ENCODE measurements at regions not wholly inside any gene's neighbourhood (a gene's known extent, or its start where the extent isn't known, plus 50 kb on each side); places are given as distances from the start of the nearest gene placed in this dataset.
"Not testable (repeated sequence)": the region's sequence is repeated elsewhere in the genome, so short reads cannot be mapped to it uniquely, and the experiment has no call there.

DNA sequence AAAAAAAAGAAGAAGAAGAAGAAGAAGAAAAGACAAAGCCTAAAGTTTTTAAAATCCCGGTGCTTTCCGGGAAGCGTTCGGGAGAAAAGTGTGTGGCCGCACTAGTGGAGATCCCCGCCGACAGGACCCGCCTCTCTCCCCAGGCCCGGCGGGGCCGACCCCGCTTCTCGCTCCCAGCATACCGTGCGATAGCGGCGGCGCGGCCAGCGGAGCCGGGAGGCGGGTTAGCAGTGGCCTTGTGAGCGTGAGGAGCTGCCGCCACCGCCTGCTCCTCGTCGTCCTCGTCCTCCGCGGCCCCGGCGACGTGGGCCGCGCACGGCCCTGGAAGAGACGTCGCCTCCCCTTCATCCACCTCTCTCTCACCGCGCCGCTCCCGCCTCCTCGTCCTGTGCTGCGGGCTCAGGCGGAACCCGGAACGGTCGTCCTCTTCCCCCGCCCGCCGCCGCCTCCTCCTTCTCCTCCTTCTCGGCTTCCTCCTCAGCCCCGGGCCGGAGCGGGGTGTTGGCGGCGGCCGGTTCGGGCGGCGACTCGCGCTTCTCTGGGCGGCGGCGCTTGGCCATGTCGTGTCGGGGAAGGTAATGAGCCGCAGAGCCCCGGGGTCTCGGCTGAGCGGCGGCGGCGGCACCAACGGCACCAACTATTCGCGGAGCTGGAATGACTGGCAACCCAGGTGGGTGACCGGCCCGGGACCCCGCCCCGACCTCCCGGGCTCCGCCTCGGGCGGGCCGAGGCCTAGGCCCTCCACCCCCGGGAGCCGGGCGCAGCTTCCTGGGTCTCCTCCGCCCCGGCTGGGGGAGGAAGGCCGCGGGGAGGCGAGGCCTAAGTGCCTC, 62.6 kb upstream of the CDR2 start:
- DNase-seq = peak; percentile 41 to 80 (median 64)

DNA sequence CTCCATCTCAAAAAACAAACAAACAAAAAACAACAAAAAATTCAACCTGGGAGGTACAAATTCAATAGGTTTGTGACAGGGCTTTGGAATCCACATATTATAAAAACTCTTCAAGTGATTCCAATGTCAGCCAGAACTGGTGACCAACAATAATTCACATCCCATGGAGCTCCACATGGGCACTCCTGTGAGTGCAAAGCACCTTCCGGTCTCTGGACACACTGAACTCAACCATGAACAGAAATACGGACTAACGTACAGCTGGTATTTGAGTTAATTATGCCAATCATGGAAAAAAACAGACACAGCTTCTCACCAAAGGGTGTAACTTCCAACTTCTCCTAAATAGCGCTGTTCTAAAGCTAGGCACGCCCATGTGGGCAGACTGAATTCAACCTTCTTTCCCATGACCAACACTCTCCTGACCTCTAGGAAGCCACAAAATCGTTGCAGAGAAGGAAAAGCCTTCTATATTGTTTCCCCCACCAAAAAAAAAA, 62.0 kb upstream of the CDR2 start:
- DNase-seq = not testable (repeated sequence)

DNA sequence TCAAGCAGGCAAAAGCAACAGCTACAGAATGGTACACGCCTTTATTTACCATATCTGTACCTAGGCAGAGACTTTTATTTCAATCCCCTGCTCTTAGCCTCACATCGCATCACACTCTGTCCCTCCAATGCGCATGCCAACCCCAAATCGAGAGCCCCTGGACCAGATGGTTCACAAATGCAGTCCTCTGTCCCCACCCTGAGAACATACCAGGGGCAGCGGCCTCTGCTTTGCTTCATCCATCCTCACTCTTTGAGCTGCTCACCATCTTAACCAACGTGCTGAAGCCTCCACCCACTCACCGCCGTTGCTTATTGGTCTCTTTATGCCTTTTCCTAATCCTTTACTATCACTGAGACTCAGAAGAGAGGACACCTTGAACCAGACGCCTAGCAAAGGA, 56.9 kb upstream of the CDR2 start:
- not testable (repeated sequence) for DNase-seq

DNA sequence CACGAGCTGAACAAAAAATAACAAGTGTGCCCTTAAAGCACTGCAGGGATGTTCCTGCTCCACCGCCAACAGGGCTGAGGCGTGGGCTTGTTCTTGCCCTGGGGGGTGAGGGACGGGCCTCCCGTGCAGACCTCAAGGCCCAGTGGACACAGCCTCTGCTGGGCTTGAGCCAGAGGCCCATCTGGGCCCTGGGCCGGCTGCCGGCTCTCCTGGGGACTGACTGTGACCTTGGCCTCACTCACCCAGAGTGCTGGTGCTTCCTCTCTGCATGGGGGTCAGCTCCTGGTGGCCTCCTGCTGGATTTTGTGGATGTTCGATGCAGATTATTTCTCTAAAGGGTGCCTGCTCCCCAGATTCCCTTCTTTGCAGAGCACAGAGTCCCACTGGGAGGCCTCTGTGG, 54.2 kb upstream of the CDR2 start:
- DNase-seq = no peak

DNA sequence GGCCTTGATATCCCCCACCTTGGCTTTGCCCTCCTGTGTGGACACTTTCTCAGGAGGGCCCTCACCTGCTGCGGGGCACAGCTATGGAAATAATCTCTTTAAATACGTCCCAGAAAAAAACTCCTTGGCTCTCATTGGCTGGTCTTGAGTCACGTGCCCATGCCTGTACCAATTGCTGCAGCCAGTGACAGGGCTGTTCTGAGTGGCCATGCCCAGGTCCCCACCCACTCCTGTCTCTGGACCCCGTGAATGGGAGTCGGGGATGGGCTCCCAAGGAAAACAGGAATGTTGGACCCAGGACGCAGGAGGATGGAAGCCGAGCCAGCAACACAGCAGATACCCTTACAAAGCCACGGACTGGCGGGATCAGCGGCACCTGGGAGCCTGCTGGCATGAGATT, 53.1 kb upstream of the CDR2 start:
- DNase-seq = no peak

DNA sequence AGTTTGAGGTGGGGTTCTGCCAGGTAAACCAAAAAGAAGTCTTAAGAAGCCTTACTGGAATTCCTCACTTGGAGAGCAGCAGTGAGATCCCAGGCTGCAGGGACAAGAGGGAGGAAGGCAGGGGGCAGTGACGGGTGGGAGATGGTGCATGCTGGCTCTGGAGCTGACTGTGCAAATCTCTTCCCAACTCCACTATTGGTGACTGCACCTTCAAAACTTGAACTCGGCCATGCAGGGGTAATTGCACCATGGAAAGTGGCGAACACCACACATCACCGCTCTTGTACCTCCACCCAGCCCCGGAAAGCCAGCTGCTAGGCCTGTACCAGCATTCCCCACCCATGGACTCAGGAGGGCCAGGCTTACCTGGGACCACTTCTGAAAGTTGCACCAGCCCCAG, 51.4 kb upstream of the CDR2 start:
- DNase-seq = no peak

DNA sequence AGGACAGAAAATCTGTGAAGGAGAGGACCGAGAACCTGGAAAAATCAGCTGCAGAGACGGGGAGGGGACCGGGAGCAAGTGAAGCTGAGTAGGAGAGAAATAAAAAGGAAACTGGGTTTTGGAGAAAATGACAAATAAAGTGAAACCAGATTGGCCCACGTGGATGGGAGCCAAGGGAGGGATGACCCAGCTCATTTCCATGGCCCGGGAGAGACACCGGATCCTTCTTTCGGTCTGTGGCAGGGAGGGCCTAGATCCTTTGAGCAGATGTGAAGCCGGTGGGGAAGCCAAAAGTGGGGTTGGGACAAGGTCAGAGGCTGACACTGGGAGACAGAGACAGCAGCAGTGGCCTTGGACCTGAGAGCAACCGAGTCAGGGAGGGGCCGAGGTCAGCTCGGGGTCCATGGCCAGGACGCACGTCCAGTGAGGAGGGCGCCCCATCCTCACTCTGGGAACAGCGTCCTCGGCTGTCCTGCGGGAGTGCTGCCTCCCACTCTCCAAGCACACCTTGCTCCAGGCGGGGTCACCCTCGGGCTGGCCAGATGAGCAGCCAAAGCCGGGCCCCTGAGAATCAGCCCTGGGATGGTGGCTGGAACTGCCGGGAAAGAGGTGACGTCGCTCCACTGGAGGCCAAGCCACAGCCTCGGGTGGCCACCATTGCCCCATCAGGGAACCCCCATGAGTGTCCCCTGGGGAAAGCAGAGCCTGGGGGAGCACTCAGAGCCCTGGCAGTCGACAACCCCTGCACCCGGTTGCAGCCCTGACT, 50.8 kb upstream of the CDR2 start:
- no peak for DNase-seq

DNA sequence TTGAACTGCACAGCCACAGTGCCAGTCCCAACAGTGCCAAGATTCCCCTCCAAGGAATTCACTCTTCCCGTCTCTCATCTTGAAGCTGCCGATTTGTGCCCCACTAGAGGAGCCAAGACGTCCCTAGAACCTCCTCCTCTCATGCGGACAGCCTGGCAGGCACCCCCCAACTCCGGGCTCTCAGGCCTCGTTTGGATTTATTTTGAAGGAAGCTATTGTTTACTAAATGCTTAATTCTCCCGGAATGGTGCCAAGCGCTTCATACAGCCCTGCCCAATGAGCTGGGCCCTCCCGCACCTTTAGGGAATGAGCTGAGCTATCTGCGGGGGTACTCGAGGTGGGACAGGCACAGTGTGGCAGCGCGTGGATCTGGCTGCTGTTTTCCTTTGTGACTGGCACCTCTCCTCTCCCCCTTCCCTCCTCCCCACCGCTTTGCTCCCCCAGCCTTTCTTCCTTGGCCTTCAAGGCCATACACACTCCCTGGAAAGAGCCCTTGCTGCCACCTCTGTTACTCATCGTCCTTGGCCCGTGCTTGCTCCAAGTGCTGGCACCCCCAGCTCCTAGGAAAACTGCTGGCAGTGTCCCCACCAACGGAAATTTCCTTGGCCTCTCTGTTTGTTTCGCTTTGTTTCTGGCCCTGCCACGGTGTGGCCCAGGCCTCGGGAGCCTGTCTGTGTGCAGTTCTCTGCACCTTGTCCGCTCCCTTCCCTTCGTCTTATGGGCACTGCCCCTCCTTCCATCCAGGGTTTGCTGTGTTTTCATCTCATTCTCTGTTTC, 49.9 kb upstream of the CDR2 start:
- DNase-seq = no peak

All from T-helper 2 cell (primary cell).